ENCODE measurements at regions not wholly inside any gene's neighbourhood (a gene's known extent, or its start where the extent isn't known, plus 50 kb on each side); places are given as distances from the start of the nearest gene placed in this dataset.
A peak's percentile ranks its signal among the peaks of the same experiment; 100 is the strongest.
"Not testable (repeated sequence)": the region's sequence is repeated elsewhere in the genome, so short reads cannot be mapped to it uniquely, and the experiment has no call there.

DNA sequence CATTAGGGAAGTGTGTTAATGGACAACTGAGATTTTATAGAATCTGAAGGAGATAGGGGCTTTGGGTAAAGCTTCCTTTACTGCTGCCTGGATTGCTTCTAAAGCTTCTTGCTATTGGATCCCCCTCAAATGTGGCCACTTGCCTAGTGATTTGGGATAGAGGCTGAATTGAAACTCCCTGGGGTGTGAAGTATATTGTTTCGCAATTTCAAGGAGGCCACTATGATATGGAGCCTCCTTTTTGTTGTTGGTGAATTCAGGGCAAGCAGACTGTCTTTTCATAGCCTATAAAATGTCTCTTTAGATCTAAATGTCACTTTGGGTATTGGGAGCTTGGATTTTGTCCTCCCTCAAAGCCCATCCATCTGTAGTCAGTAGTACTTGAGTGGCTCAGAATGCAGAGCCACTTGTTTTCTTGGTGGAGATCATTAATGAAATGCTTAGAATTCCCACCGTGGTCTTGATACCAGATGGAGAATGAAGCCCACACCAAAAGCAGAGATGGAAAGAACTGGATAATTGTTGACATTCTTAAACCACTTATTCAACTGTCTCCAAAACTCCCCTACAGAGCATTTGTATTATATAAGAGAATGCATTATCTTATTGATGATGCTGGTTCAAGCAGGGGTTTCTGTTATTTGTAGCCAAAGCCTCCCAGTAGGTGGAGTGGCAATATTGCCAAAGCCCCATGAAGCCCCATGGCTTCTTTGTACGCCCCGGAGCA lies 144.3 kb upstream of the KCNE2 start:
- peak; percentile 65 for DNase-seq

GRCh38 chr21:34220556-34221195 lies 143.1 kb upstream of the KCNE2 start:
- DNase-seq = no peak

GRCh38 chr21:34221331-34222030 lies 142.3 kb upstream of the KCNE2 start:
- DNase-seq = no peak

DNA sequence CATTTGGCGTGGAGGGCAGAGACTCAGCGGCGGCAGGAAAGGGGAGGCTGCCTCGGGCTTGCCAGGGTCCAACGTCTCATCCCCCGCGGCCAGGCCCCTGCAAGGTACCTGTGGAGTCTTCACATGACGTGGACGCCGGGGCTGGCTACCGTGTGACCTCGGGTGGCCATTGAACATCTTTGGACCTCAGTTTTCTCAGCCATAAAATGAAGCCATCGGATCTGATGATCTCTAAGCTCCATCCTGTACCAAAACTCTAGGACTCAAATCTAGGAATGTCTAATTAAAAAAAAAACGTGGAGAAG lies 141.8 kb upstream of the KCNE2 start:
- DNase-seq = no peak

GRCh38 chr21:34223376-34223775 lies 140.4 kb upstream of the KCNE2 start:
- no peak for DNase-seq

GRCh38 chr21:34227386-34227852 lies 136.4 kb upstream of the KCNE2 start:
- peak; percentile 88 for DNase-seq

GRCh38 chr21:34228792-34229191 lies 135.0 kb upstream of the KCNE2 start:
- no peak for DNase-seq

DNA sequence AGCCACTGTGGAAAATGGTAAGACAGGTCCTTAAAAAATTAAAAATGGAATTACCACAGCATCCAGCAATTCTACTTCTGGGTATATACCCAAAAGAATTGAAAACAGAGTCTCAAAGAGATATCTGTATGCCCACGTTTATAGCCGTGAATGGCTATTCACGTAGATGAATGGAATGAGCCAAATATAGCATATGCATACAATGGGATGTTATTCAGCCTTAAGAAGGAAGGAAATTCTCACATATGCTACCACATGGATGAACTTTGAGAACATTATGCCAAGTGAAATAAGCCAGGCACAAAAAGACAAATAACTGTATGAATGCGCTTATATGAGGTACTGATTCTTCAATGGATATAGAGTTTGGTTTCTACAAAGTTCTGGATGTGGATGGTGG lies 134.5 kb upstream of the KCNE2 start:
- DNase-seq = no peak

- not testable (repeated sequence) for DNase-seq
These were observed 130.1 kb upstream of the KCNE2 start for GRCh38 chr21:34233741-34234140.

- no peak for DNase-seq
These were observed 128.3 kb upstream of the KCNE2 start for GRCh38 chr21:34235514-34235913.

GRCh38 chr21:34242973-34243372 lies 120.8 kb upstream of the KCNE2 start:
- DNase-seq = no peak

GRCh38 chr21:34243562-34243961 lies 120.2 kb upstream of the KCNE2 start:
- DNase-seq = peak; percentile 12

DNA sequence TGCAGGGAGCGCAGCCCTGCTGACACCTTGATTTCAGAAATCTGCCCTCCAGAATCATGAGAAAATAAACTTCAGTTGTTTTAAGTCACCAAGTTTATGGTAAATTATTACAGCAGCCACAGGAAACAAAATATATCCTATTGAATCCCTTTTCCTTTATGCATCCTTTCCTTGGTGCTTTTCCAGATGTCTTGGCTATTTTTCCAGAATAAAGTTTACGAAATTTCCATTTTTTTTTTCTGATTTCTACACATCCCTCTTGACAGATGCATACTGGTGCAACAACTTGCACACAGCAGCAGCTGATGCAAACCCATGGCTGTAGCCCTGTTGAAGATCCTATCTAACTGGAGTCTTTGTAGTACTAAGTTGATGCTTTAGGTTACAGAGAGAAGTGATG lies 111.1 kb upstream of the KCNE2 start:
- DNase-seq = no peak

DNA sequence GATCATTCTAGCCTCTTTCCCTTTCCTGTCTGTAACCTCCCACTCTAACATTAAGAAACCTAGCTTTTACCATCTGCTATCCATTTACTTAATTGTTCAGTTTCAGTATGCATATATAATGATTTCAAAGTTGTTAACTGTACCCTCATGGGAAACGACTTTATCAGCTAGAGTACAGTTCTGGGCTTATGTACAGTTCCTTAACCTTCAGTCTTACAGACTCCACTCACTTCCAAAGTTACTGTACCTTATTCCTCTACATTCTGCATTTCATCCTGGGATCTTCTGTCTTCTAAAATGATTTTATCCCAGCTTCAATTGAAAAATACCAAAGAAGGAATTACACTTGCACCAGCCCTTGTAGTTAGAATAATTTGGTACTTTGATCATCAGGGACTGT lies 108.7 kb upstream of the KCNE2 start:
- no peak for DNase-seq

DNA sequence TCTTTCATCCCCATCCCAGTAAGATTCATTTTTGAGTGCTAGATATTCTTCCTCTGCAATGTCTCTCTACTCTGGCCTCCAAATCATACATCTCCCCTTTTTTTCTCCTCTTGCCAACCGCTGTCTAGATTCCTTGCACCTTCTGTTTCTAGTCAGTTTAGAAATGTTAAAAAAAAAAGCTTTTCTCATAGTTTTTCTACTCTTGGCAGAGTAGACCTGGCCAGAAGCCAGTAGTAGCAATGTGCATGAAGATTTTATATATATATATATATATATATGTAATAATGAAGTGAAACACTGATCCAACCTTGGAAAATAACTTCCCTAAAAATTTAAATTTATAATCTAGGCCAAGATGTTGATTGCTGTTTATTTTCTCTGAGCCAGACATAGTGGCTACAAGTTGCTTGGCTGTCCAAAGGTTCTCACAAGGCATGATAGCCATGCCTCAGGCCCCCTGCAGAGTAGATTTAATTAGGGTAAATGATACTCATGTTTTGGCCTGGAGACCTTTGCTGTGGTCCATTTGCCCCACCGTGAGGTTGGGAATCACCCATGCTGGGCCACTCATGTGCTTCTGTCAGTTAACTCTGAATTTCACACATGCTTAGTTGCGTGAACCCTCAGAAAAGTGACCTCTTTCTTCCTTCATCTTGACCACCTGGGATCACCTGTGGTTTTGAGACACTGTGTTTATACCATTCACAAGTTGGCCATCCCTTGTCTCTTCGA lies 103.4 kb upstream of the KCNE2 start:
- DNase-seq = no peak

DNA sequence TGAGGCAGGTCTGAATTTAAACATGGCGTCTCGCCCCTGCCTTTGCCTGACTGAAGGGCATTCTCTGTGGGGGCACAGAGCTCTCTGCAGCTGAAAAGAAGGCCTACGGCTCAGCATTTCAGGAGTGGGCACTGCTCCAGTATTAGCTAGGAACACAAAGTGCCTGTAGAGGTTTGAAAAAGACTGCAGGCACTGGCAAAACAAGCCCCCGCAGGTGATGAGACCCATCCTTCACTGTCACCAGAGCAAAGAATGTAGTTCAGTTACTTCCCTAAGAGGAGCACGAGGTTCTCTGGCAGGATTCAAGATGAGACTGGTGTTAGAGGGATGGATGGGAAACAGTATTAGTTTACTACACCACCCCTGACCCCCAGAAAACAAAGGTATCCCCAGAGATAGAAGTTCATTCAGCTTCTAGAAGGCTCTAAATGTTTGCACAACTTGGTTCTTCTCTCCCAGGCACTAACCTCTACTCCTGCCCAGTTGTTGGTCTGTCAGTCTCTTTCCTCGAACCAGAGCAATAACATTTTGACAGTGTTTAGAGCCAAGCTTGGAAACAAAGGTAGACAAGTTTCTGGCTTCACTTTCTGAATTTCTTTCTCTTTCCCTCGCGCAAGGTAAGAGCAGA lies 101.9 kb upstream of the KCNE2 start:
- DNase-seq = no peak

GRCh38 chr21:34262469-34262845 lies 101.3 kb upstream of the KCNE2 start:
- DNase-seq = no peak

DNA sequence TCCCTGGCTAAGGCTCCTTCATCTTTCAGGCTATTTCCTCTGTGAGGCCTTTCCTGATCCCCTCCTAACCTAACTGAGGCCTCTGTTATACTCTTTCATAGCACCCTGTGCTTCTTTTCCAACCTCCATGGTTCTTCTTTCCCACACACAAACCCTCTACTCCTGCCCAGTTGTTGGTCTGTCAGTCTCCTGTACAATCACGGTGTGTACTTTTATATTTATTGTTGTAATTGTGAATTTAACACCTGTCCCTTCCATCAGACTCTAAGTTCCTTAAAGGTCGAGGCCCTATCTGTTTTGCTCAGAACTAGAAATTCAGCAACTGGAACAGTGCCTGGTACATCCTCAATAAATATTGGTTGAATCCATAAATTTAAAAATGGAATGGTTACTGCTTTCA lies 100.2 kb upstream of the KCNE2 start:
- no peak for DNase-seq

DNA sequence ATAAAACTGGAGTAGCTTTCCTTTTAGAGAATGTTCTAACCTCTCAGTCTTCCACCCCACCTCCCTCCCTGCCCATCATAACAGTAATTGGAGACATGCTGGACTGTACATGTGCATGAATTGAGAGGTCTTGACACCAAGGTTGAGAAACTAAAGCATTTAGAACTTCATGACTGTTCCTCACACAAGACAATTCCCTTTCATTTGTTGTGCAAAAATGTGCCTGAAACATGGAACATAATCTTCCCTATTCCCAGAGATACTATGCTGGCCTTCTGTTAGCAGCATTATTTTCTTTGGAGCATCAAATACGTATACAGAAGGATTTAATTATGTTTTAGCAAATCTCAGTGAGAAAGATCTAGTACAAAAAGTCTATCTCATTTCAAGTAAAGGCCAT lies 97.5 kb upstream of the KCNE2 start:
- no peak for DNase-seq

DNA sequence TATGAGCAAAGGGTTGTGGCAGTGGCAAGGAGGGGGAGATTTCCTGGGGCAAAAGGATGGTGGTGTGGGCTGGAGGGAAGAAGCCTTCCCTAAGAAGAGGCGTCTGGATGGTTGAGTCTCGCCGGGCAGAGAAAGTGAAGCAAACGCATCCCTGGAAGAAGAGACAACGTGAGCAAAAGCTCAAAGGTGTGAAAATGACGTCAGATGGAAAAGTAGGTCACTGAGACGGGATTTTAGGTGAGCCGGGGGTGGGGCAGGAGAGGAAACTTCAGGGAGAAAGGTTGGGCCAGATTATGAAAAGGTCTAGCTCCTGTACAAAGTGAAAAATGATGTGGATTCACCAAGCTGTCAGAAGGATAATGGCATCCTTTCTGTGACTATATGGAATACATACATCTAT lies 95.3 kb upstream of the KCNE2 start:
- no peak for DNase-seq

DNA sequence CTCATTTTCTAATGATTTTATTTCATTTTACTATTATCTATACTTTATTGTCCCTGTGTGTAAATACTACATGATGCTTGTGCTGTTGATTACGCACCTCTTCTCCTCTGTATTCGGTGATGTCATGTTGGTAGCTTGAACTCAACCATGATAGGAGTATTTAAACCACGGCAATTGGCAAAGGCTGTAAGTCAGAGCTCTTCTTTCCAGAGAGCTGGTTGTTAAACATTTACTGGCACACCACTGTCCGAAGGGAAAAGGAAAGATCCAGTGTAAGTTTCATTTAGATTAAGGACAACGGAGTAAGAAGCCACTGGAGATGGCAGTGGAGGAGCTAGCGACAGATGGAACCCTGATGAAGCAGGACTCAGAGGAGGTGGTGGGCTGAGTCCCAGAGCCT lies 93.4 kb upstream of the KCNE2 start:
- DNase-seq = no peak

GRCh38 chr21:34271189-34271851 lies 92.5 kb upstream of the KCNE2 start:
- DNase-seq = no peak
